ENCODE measurements at regions not wholly inside any gene's neighbourhood (a gene's known extent, or its start where the extent isn't known, plus 50 kb on each side); places are given as distances from the start of the nearest gene placed in this dataset.

DNA sequence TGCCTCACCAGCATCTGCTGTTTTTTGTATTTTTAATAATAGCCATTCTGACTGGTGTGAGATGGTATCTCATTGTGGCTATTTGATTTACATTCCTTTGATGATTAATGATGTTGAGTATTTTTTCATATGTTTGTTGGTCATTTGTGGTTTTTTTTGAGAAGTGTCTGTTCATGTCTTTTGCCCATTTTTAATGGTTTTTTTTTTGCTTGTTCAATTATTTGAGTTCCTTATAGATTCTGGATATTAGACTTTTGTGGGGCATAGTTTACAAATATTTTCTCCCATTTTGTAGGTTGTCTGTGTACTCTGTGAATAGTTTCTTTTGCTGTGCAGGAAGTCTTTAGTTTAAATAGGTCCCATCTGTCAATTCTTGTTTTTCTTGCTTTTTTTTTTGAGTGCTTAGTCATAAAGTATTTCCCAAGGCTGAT, 148.1 kb downstream of the NPR3 start:
- no peak for TF ChIP-seq CTCF (IDR thresholded peaks at IDR 0.05)
- TF ChIP-seq EP300 (IDR thresholded peaks at IDR 0.05), result no peak
